Naive B cell (primary cell): ENCODE measurements at regions not wholly inside any gene's neighbourhood (a gene's known extent, or its start where the extent isn't known, plus 50 kb on each side); places are given as distances from the start of the nearest gene placed in this dataset.
A peak's percentile ranks its signal among the peaks of the same experiment; 100 is the strongest.
"Not testable (repeated sequence)": the region's sequence is repeated elsewhere in the genome, so short reads cannot be mapped to it uniquely, and the experiment has no call there.

ENCODE experiments used
- ATAC-seq, 2 donors: fragments of 150-1000 bp; cut with Tn5 transposase; 2 replicates each; pipeline ENCODE4 v1.10.0; 2021; ENCODE audit warnings: low read depth in 2 of 2, mild to moderate bottlenecking in 2 of 2, moderate library complexity in 2 of 2
- DNase-seq: peaks from one replicate; pipeline ENCODE4 v3.0.0; 2022
- H3K27ac Mint-ChIP-seq, 6 donors: one replicate each; pipeline ENCODE4 v1.8.0; 2020 to 2022; ENCODE audit warnings: mild to moderate bottlenecking in 6 of 6, mixed read lengths in 6 of 6, moderate library complexity in 5 of 6, inconsistent platforms in 2 of 6
- H3K27me3 Mint-ChIP-seq, 3 donors: one replicate each; pipeline ENCODE4 v1.8.0; 2021 to 2022; ENCODE audit warnings: mixed read lengths in 3 of 3, mild to moderate bottlenecking in 1 of 3
- H3K36me3 Mint-ChIP-seq, 2 donors: one replicate each; pipeline ENCODE4 v1.8.0; 2020 to 2022; ENCODE audit warnings: mixed read lengths in 2 of 2, inconsistent platforms in 1 of 2, mild to moderate bottlenecking in 1 of 2
- H3K4me1 Mint-ChIP-seq, 3 donors: one replicate each; pipeline ENCODE4 v1.8.0; 2020 to 2022; ENCODE audit warnings: mixed read lengths in 3 of 3, inconsistent platforms in 1 of 3, mild to moderate bottlenecking in 1 of 3, moderate library complexity in 1 of 3
- H3K4me3 Mint-ChIP-seq, 8 donors: one replicate each; pipeline ENCODE4 v1.8.0; 2020 to 2022; ENCODE audit warnings: mild to moderate bottlenecking in 8 of 8, mixed read lengths in 8 of 8, moderate library complexity in 8 of 8, inconsistent platforms in 2 of 8
- H3K9me3 Mint-ChIP-seq, 7 donors: one replicate each; pipeline ENCODE4 v1.8.0; 2020 to 2022; ENCODE audit warnings: mixed read lengths in 7 of 7, mild to moderate bottlenecking in 5 of 7, inconsistent platforms in 2 of 7, moderate library complexity in 1 of 7

GRCh38 chr20:53857723-53858236 is 212.6 kb downstream of the BCAS1 start:
- no peaks in the 10 kb centered on the region for H3K9me3 Mint-ChIP-seq
- H3K27ac Mint-ChIP-seq, result peak overlapping the region in 3 of 6 donors; percentile 20 to 57 (median 47)
- no peaks in the 10 kb centered on the region for H3K36me3 Mint-ChIP-seq
- DNase-seq (no peak), ATAC-seq (no peak)
- H3K4me1 Mint-ChIP-seq, result peaks cover 18 to 29% (median 19%) of the 10 kb centered on the region in 3 donors
- no peaks in the 10 kb centered on the region for H3K27me3 Mint-ChIP-seq
- H3K4me3 Mint-ChIP-seq, result no peak overlapping the region

GRCh38 chr20:53856300-53857295 is 213.8 kb downstream of the BCAS1 start:
- Mint-ChIP-seq H3K36me3 (no peaks in the 10 kb centered on the region), H3K4me1 (peaks cover 11 to 19% (median 17%) of the 10 kb centered on the region in 3 donors), H3K9me3 (no peaks in the 10 kb centered on the region), H3K27me3 (no peaks in the 10 kb centered on the region), H3K27ac (no peak overlapping the region), H3K4me3 (no peak overlapping the region)
- no peak for DNase-seq
- no peak for ATAC-seq

GRCh38 chr20:53855733-53856132 is 214.7 kb downstream of the BCAS1 start:
- ATAC-seq (peak in 1 of 2 donors; percentile 25), DNase-seq (no peak)
- Mint-ChIP-seq H3K27me3 (no peaks in the 10 kb centered on the region), H3K9me3 (no peaks in the 10 kb centered on the region), H3K4me1 (peaks cover 11 to 25% (median 19%) of the 10 kb centered on the region in 3 donors), H3K36me3 (no peaks in the 10 kb centered on the region), H3K27ac (peak overlapping the region in 3 of 6 donors; percentile 19 to 83 (median 58)), H3K4me3 (peak overlapping the region in 1 of 8 donors; percentile 72)

- not testable (repeated sequence) for DNase-seq, H3K27ac Mint-ChIP-seq, H3K27me3 Mint-ChIP-seq, H3K4me3 Mint-ChIP-seq, ATAC-seq, H3K9me3 Mint-ChIP-seq, H3K36me3 Mint-ChIP-seq
- H3K4me1 Mint-ChIP-seq, result peaks cover 16 to 36% (median 26%) of the 10 kb centered on the region in 3 donors
Measured at GRCh38 chr20:53854609-53854926, 215.8 kb downstream of the BCAS1 start.

GRCh38 chr20:53853111-53853713 is 217.2 kb downstream of the BCAS1 start:
- Mint-ChIP-seq H3K36me3 (no peaks in the 10 kb centered on the region), H3K27me3 (no peaks in the 10 kb centered on the region), H3K9me3 (no peaks in the 10 kb centered on the region), H3K4me1 (peaks cover 26 to 50% (median 39%) of the 10 kb centered on the region in 3 donors), H3K27ac (peak overlapping the region in 2 of 6 donors; percentile 60 to 74), H3K4me3 (no peak overlapping the region)
- DNase-seq (no peak), ATAC-seq (no peak)

- Mint-ChIP-seq H3K27me3 (no peaks in the 10 kb centered on the region), H3K27ac (peak overlapping the region in 3 of 6 donors; percentile 46 to 74 (median 60)), H3K4me1 (peaks cover 32 to 55% (median 45%) of the 10 kb centered on the region in 3 donors), H3K9me3 (no peaks in the 10 kb centered on the region), H3K4me3 (no peak overlapping the region), H3K36me3 (no peaks in the 10 kb centered on the region)
- ATAC-seq (no peak), DNase-seq (no peak)
Measured at GRCh38 chr20:53852691-53853090, 217.7 kb downstream of the BCAS1 start.

- H3K36me3 Mint-ChIP-seq, result no peaks in the 10 kb centered on the region
Measured at GRCh38 chr20:53852014-53852413, 218.4 kb downstream of the BCAS1 start.

GRCh38 chr20:53850319-53850718 is 220.1 kb downstream of the BCAS1 start:
- Mint-ChIP-seq H3K4me3 (peak overlapping the region in 1 of 8 donors; percentile 10), H3K36me3 (no peaks in the 10 kb centered on the region), H3K27ac (peak overlapping the region in 3 of 6 donors; percentile 28 to 80 (median 62)), H3K4me1 (peaks cover 38 to 64% (median 48%) of the 10 kb centered on the region in 3 donors), H3K27me3 (no peaks in the 10 kb centered on the region), H3K9me3 (no peaks in the 10 kb centered on the region)
- ATAC-seq (peak; percentile 22 to 53), DNase-seq (no peak)

More at GRCh38 chr20:53852014-53852413, 218.4 kb downstream of the BCAS1 start:
- H3K4me3 Mint-ChIP-seq, result no peak overlapping the region
- ATAC-seq, result no peak
- DNase-seq, result no peak
- no peaks in the 10 kb centered on the region for H3K27me3 Mint-ChIP-seq
- no peaks in the 10 kb centered on the region for H3K9me3 Mint-ChIP-seq
- peak overlapping the region in 1 of 6 donors; percentile 31 for H3K27ac Mint-ChIP-seq
- peaks cover 38 to 62% (median 51%) of the 10 kb centered on the region in 3 donors for H3K4me1 Mint-ChIP-seq

- Mint-ChIP-seq H3K27ac (peak overlapping the region in 3 of 6 donors; percentile 20 to 78 (median 39)), H3K36me3 (no peaks in the 10 kb centered on the region), H3K27me3 (no peaks in the 10 kb centered on the region), H3K4me3 (no peak overlapping the region), H3K4me1 (peaks cover 38 to 67% (median 45%) of the 10 kb centered on the region in 3 donors), H3K9me3 (no peaks in the 10 kb centered on the region)
- ATAC-seq (no peak), DNase-seq (no peak)
Measured at GRCh38 chr20:53849471-53850059, 220.8 kb downstream of the BCAS1 start.

- Mint-ChIP-seq H3K27me3 (no peaks in the 10 kb centered on the region), H3K4me3 (peak overlapping the region in 5 of 8 donors; percentile 47 to 91 (median 76)), H3K36me3 (no peaks in the 10 kb centered on the region), H3K4me1 (peaks cover 43 to 74% (median 55%) of the 10 kb centered on the region in 3 donors), H3K27ac (peak overlapping the region in 4 of 6 donors; percentile 39 to 80 (median 74)), H3K9me3 (no peaks in the 10 kb centered on the region)
- ATAC-seq, result no peak
- DNase-seq, result no peak
Measured at GRCh38 chr20:53848304-53848703, 222.1 kb downstream of the BCAS1 start.

- peak; percentile 45 for DNase-seq
- ATAC-seq, result peak; percentile 71 to 74
- Mint-ChIP-seq H3K27ac (peak overlapping the region; percentile 38 to 93 (median 77)), H3K9me3 (no peaks in the 10 kb centered on the region), H3K4me1 (peaks cover 41 to 79% (median 60%) of the 10 kb centered on the region in 3 donors), H3K36me3 (no peaks in the 10 kb centered on the region), H3K27me3 (no peaks in the 10 kb centered on the region), H3K4me3 (peak overlapping the region; percentile 40 to 91 (median 83))
Measured at GRCh38 chr20:53847837-53848170, 222.6 kb downstream of the BCAS1 start.

- peaks cover 47 to 84% (median 65%) of the 10 kb centered on the region in 3 donors for H3K4me1 Mint-ChIP-seq
- no peaks in the 10 kb centered on the region for H3K36me3 Mint-ChIP-seq
- peak; percentile 77 to 82 for ATAC-seq
- H3K4me3 Mint-ChIP-seq, result peak overlapping the region; percentile 40 to 91 (median 83)
- no peaks in the 10 kb centered on the region for H3K27me3 Mint-ChIP-seq
- DNase-seq, result peak; percentile 56
- H3K27ac Mint-ChIP-seq, result peak overlapping the region; percentile 39 to 93 (median 77)
- H3K9me3 Mint-ChIP-seq, result no peaks in the 10 kb centered on the region
Measured at GRCh38 chr20:53847139-53847836, 223.1 kb downstream of the BCAS1 start.

- Mint-ChIP-seq H3K4me3 (peak overlapping the region in 5 of 8 donors; percentile 76 to 91 (median 88)), H3K9me3 (no peaks in the 10 kb centered on the region), H3K27me3 (no peaks in the 10 kb centered on the region), H3K4me1 (peaks cover 48 to 88% (median 67%) of the 10 kb centered on the region in 3 donors), H3K27ac (peak overlapping the region; percentile 39 to 93 (median 77)), H3K36me3 (no peaks in the 10 kb centered on the region)
- DNase-seq, result no peak
- no peak for ATAC-seq
Measured at GRCh38 chr20:53846640-53847039, 223.8 kb downstream of the BCAS1 start.
